ENCODE measurements at regions not wholly inside any gene's neighbourhood (a gene's known extent, or its start where the extent isn't known, plus 50 kb on each side); places are given as distances from the start of the nearest gene placed in this dataset.
A peak's percentile ranks its signal among the peaks of the same experiment; 100 is the strongest.

- H3K36me3 ChIP-seq: no peaks in the 10 kb centered on the region
- H3K4me3 ChIP-seq: no peak overlapping the region
- peaks cover 13% of the 10 kb centered on the region for H3K4me1 ChIP-seq (replicated peaks)
- DNase-seq (ENCODE audit: low read depth in 1 of 2, low spot score in 2 of 2): no peak
- H3K9me3 ChIP-seq (replicated peaks): no peaks in the 10 kb centered on the region
- no peak overlapping the region for H3K27ac ChIP-seq
- H3K27me3 ChIP-seq (replicated peaks): no peaks in the 10 kb centered on the region
Observed at GRCh38 chr4:78683352-78683751, 92.8 kb upstream of the BMP2K start.

GRCh38 chr4:78684325-78685079, 91.6 kb upstream of the BMP2K start:
- no peaks in the 10 kb centered on the region for H3K27me3 ChIP-seq (replicated peaks)
- peak in 1 of 2 experiments; percentile 58 for DNase-seq (ENCODE audit: low read depth in 1 of 2, low spot score in 2 of 2)
- no peak overlapping the region for H3K4me3 ChIP-seq
- peak overlapping the region; percentile 63 for H3K27ac ChIP-seq
- H3K4me1 ChIP-seq (replicated peaks): peaks cover 13% of the 10 kb centered on the region
- H3K9me3 ChIP-seq (replicated peaks): no peaks in the 10 kb centered on the region
- no peaks in the 10 kb centered on the region for H3K36me3 ChIP-seq

GRCh38 chr4:78687818-78688217, 88.3 kb upstream of the BMP2K start:
- no peak for DNase-seq (ENCODE audit: low read depth in 1 of 2, low spot score in 2 of 2)
- H3K36me3 ChIP-seq: no peaks in the 10 kb centered on the region
- peaks cover 19% of the 10 kb centered on the region for H3K4me1 ChIP-seq (replicated peaks)
- H3K9me3 ChIP-seq (replicated peaks): no peaks in the 10 kb centered on the region
- H3K27ac ChIP-seq: no peak overlapping the region
- no peaks in the 10 kb centered on the region for H3K27me3 ChIP-seq (replicated peaks)
- no peak overlapping the region for H3K4me3 ChIP-seq

- Histone ChIP-seq H3K27ac (no peak overlapping the region), H3K27me3 (replicated peaks) (no peaks in the 10 kb centered on the region), H3K9me3 (replicated peaks) (no peaks in the 10 kb centered on the region), H3K4me3 (no peak overlapping the region), H3K36me3 (no peaks in the 10 kb centered on the region), H3K4me1 (replicated peaks) (peaks cover 19% of the 10 kb centered on the region)
- no peak for DNase-seq (ENCODE audit: low read depth in 1 of 2, low spot score in 2 of 2)
Observed at GRCh38 chr4:78688366-78688765, 87.8 kb upstream of the BMP2K start.

- no peaks in the 10 kb centered on the region for H3K9me3 ChIP-seq (replicated peaks)
- no peak for DNase-seq (ENCODE audit: low read depth in 1 of 2, low spot score in 2 of 2)
- H3K27ac ChIP-seq: no peak overlapping the region
- no peaks in the 10 kb centered on the region for H3K36me3 ChIP-seq
- no peaks in the 10 kb centered on the region for H3K27me3 ChIP-seq (replicated peaks)
- peaks cover 11% of the 10 kb centered on the region for H3K4me1 ChIP-seq (replicated peaks)
- H3K4me3 ChIP-seq: no peak overlapping the region
Observed at GRCh38 chr4:78689261-78689660, 86.9 kb upstream of the BMP2K start.

- Histone ChIP-seq H3K36me3 (no peaks in the 10 kb centered on the region), H3K9me3 (replicated peaks) (no peaks in the 10 kb centered on the region), H3K27ac (no peak overlapping the region), H3K4me1 (replicated peaks) (peaks cover 5% of the 10 kb centered on the region; the same call in 1 of the 2 replicates), H3K27me3 (replicated peaks) (no peaks in the 10 kb centered on the region), H3K4me3 (no peak overlapping the region)
- DNase-seq (ENCODE audit: low read depth in 1 of 2, low spot score in 2 of 2): no peak
Observed at GRCh38 chr4:78689700-78690323, 86.3 kb upstream of the BMP2K start.

- H3K36me3 ChIP-seq: no peaks in the 10 kb centered on the region
- no peak overlapping the region for H3K4me3 ChIP-seq
- no peaks in the 10 kb centered on the region for H3K9me3 ChIP-seq (replicated peaks)
- H3K4me1 ChIP-seq (replicated peaks): 0 out of 2 replicates have a peak, but pooled peaks cover 5% of the 10 kb centered on the region
- no peak overlapping the region for H3K27ac ChIP-seq
- no peaks in the 10 kb centered on the region for H3K27me3 ChIP-seq (replicated peaks)
- no peak for DNase-seq (ENCODE audit: low read depth in 1 of 2, low spot score in 2 of 2)
Observed at GRCh38 chr4:78691334-78691754, 84.8 kb upstream of the BMP2K start.

GRCh38 chr4:78691971-78692821, 84.0 kb upstream of the BMP2K start:
- Histone ChIP-seq H3K9me3 (replicated peaks) (no peaks in the 10 kb centered on the region), H3K36me3 (no peaks in the 10 kb centered on the region), H3K27me3 (replicated peaks) (no peaks in the 10 kb centered on the region), H3K4me1 (replicated peaks) (0 out of 2 replicates have a peak, but pooled peaks cover 5% of the 10 kb centered on the region), H3K4me3 (no peak overlapping the region), H3K27ac (no peak overlapping the region)
- DNase-seq (ENCODE audit: low read depth in 1 of 2, low spot score in 2 of 2): no peak

- no peaks in the 10 kb centered on the region for H3K36me3 ChIP-seq
- H3K9me3 ChIP-seq (replicated peaks): no peaks in the 10 kb centered on the region
- DNase-seq (ENCODE audit: low read depth in 1 of 2, low spot score in 2 of 2): no peak
- H3K4me1 ChIP-seq (replicated peaks): 0 out of 2 replicates have a peak, but pooled peaks cover 5% of the 10 kb centered on the region
- H3K27ac ChIP-seq: no peak overlapping the region
- H3K27me3 ChIP-seq (replicated peaks): no peaks in the 10 kb centered on the region
- no peak overlapping the region for H3K4me3 ChIP-seq
Observed at GRCh38 chr4:78692822-78693170, 83.4 kb upstream of the BMP2K start.

- H3K4me3 ChIP-seq: no peak overlapping the region
- no peaks in the 10 kb centered on the region for H3K27me3 ChIP-seq (replicated peaks)
- H3K36me3 ChIP-seq: no peaks in the 10 kb centered on the region
- 0 out of 2 replicates have a peak, but pooled peaks cover 5% of the 10 kb centered on the region for H3K4me1 ChIP-seq (replicated peaks)
- no peak for DNase-seq (ENCODE audit: low read depth in 1 of 2, low spot score in 2 of 2)
- no peak overlapping the region for H3K27ac ChIP-seq
- H3K9me3 ChIP-seq (replicated peaks): no peaks in the 10 kb centered on the region
Observed at GRCh38 chr4:78693777-78694456, 82.2 kb upstream of the BMP2K start.

GRCh38 chr4:78694457-78694787, 81.7 kb upstream of the BMP2K start:
- no peaks in the 10 kb centered on the region for H3K27me3 ChIP-seq (replicated peaks)
- H3K4me3 ChIP-seq: no peak overlapping the region
- H3K9me3 ChIP-seq (replicated peaks): no peaks in the 10 kb centered on the region
- no peaks in the 10 kb centered on the region for H3K36me3 ChIP-seq
- H3K4me1 ChIP-seq (replicated peaks): 0 out of 2 replicates have a peak, but pooled peaks cover 5% of the 10 kb centered on the region
- no peak for DNase-seq (ENCODE audit: low read depth in 1 of 2, low spot score in 2 of 2)
- no peak overlapping the region for H3K27ac ChIP-seq

GRCh38 chr4:78695910-78696309, 80.2 kb upstream of the BMP2K start:
- H3K36me3 ChIP-seq: no peaks in the 10 kb centered on the region
- H3K27ac ChIP-seq: no peak overlapping the region
- DNase-seq (ENCODE audit: low read depth in 1 of 2, low spot score in 2 of 2): no peak

GRCh38 chr4:78703079-78703478, 73.1 kb upstream of the BMP2K start:
- Histone ChIP-seq H3K4me3 (no peak overlapping the region), H3K9me3 (replicated peaks) (peaks cover 4% of the 10 kb centered on the region; the same call in 1 of the 2 replicates)
- no peak for DNase-seq (ENCODE audit: low read depth in 1 of 2, low spot score in 2 of 2)

More at GRCh38 chr4:78695910-78696309, 80.2 kb upstream of the BMP2K start:
- Histone ChIP-seq H3K4me3 (no peak overlapping the region), H3K27me3 (replicated peaks) (no peaks in the 10 kb centered on the region), H3K4me1 (replicated peaks) (no peaks in the 10 kb centered on the region), H3K9me3 (replicated peaks) (no peaks in the 10 kb centered on the region)

More at GRCh38 chr4:78703079-78703478, 73.1 kb upstream of the BMP2K start:
- Histone ChIP-seq H3K36me3 (no peaks in the 10 kb centered on the region), H3K4me1 (replicated peaks) (0 out of 2 replicates have a peak, but pooled peaks cover 3% of the 10 kb centered on the region), H3K27ac (no peak overlapping the region), H3K27me3 (replicated peaks) (no peaks in the 10 kb centered on the region)

Measured in SJSA1 (cell line).